Body of pancreas (tissue), 4 donors: ENCODE measurements at regions not wholly inside any gene's neighbourhood (a gene's known extent, or its start where the extent isn't known, plus 50 kb on each side); places are given as distances from the start of the nearest gene placed in this dataset.

Experiments used
- ATAC-seq: fragments of 150-250 bp; one replicate; pipeline ENCODE4 v1.9.1; 2016
- DNase-seq, 4 donors: peaks; one replicate each; pipeline ENCODE4 v3.0.0-alpha.2; 2019
- H3K27ac ChIP-seq, 4 donors: fragments of 200-600 bp; sonication (generic); 1 replicate in 3 of 4; 2 replicates in 1 of 4; pipeline versions ENCODE4 v1.5.1 to v1.6.1; 2016 to 2019; ENCODE audit warnings: mild to moderate bottlenecking in 1 of 4, mixed read lengths in 1 of 4, moderate library complexity in 1 of 4
- H3K27me3 ChIP-seq, 2 donors: fragments of 200-600 bp; sonication (generic); one replicate each; pipeline ENCODE4 v1.6.0; 2016; ENCODE audit warnings: mild to moderate bottlenecking in 1 of 2
- H3K36me3 ChIP-seq, 2 donors: fragments of 200-600 bp; sonication (generic); replicated peaks in 1 of 2; 2 replicates each; pipeline ENCODE4 v1.5.1; 2016; ENCODE audit warnings: low read depth in 2 of 2; ENCODE audit not compliant: insufficient read depth in 1 of 2
- H3K4me1 ChIP-seq: fragments of 200-600 bp; sonication (generic); one replicate; pipeline ENCODE4 v1.6.0; 2016
- H3K4me3 ChIP-seq, 2 donors: fragments of 200-600 bp; sonication (generic); 1 replicate in 1 of 2; 2 replicates in 1 of 2; pipeline ENCODE4 v1.5.1; 2016 to 2019
- H3K9me3 ChIP-seq, 3 donors: fragments of 200-600 bp; sonication (generic); 1 replicate in 2 of 3; 2 replicates in 1 of 3; pipeline ENCODE4 v1.5.1; 2016
- CTCF ChIP-seq, 7 experiments: fragments of 450-650 bp in 4 of 7; fragments of 200-600 bp in 3 of 7; sonication (generic) in 3 of 7; IDR thresholded peaks; one replicate each; pipeline ENCODE4 v1.5.1; 2016 to 2019; ENCODE audit warnings: antibody characterized with exemption in 7 of 7
- POLR2A ChIP-seq, 3 donors: fragments of 450-650 bp; IDR thresholded peaks; one replicate each; pipeline ENCODE4 v1.6.1; 2016; ENCODE audit warnings: antibody characterized with exemption in 3 of 3, mild to moderate bottlenecking in 2 of 3
- WGBS, 2 donors: methylation state at CpG; one replicate each; pipeline ENCODE4 v1.1.5; 2017; 5-methylcytosine and 5-hydroxymethylcytosine counted together
- intact Hi-C: fragments of 100-400 bp; cut with DNase I; formaldehyde crosslinking; loops from one replicate; pipeline ENCODE4 v1.15.1; 2023

- Histone ChIP-seq H3K27me3 (no peaks in the 10 kb centered on the region), H3K4me3 (no peak overlapping the region), H3K9me3 (no peaks in the 10 kb centered on the region), H3K27ac (no peak overlapping the region), H3K36me3 (no peaks in the 10 kb centered on the region), H3K4me1 (no peaks in the 10 kb centered on the region)
- 29 to 54% methylated on average over 1 of the region's 1 CpG for WGBS, 2 donors
- TF ChIP-seq POLR2A (IDR thresholded peaks at IDR 0.05) (no peak), CTCF (IDR thresholded peaks at IDR 0.05) (no peak)
- ATAC-seq (no peak), DNase-seq (no peak)
- intact Hi-C loops = no loop called here
Observed at GRCh38 chr9:2936221-2936620, 92.3 kb upstream of the PUM3 start.

DNA sequence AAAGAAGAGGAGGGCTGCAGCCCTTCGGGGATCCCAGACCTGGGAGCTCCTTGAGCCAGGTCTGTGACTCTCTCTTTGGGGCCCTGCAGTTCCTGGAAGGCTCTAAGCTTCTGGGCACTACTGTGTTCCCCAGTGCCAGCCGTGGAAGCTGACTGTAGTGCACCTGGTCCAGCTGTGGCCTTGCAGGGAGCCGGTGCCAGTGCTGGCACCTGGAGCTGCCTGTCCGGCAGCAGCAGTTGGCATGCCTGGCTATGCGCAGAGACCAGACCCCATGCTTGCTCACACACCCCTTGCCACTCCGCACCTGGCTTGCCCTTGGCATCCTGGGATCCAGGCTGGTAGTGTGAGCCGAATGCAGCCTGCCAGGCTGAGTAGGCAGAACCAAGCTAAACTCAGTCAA lies 91.0 kb upstream of the PUM3 start:
- no peaks in the 10 kb centered on the region for H3K27me3 ChIP-seq
- WGBS, 2 donors = 69 to 71% methylated on average over 1 to 6 of the region's 7 CpGs
- TF ChIP-seq POLR2A (IDR thresholded peaks at IDR 0.05) = no peak
- no peak for TF ChIP-seq CTCF (IDR thresholded peaks at IDR 0.05)
- H3K4me3 ChIP-seq = no peak overlapping the region
- no peaks in the 10 kb centered on the region for H3K36me3 ChIP-seq
- H3K27ac ChIP-seq = no peak overlapping the region
- no peaks in the 10 kb centered on the region for H3K4me1 ChIP-seq
- H3K9me3 ChIP-seq = no peaks in the 10 kb centered on the region
- ATAC-seq (no peak), DNase-seq (no peak)
- intact Hi-C loops = no loop called here

DNA sequence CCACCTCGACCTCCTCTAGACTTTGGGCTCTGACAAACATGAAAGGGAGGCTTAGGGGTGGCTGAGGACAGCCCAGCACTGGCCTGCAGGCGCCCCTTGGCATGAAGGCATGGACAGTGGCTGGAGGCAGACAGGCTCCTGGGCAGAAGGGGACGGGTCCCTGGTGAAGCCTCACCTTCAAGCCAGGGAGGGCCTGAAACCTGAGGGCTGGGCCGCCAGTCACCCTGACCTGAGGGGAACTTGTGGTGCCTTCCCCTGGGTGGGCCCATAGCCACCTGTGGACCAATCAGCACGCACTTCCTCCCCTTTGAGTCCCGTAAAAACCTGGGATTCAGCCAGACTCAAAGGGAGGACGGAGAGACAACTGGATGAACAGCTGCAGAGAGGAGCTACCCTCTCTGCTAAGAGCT lies 90.4 kb upstream of the PUM3 start:
- no peak for ATAC-seq
- no peak for DNase-seq
- Histone ChIP-seq H3K4me1 (no peaks in the 10 kb centered on the region), H3K36me3 (no peaks in the 10 kb centered on the region), H3K27me3 (no peaks in the 10 kb centered on the region), H3K9me3 (no peaks in the 10 kb centered on the region), H3K4me3 (no peak overlapping the region), H3K27ac (no peak overlapping the region)
- intact Hi-C loops = no loop called here
- WGBS, 2 donors = 57 to 60% methylated on average over 4 to 7 of the region's 7 CpGs
- no peak for TF ChIP-seq POLR2A (IDR thresholded peaks at IDR 0.05)
- no peak for TF ChIP-seq CTCF (IDR thresholded peaks at IDR 0.05)

- no peaks in the 10 kb centered on the region for H3K4me1 ChIP-seq
- H3K36me3 ChIP-seq = no peaks in the 10 kb centered on the region
- H3K27me3 ChIP-seq = no peaks in the 10 kb centered on the region
- no peaks in the 10 kb centered on the region for H3K9me3 ChIP-seq
- intact Hi-C loops = no loop called here
- TF ChIP-seq POLR2A (IDR thresholded peaks at IDR 0.05) (no peak), CTCF (IDR thresholded peaks at IDR 0.05) (no peak)
- 79 to 85% methylated on average over 16 to 43 of the region's 47 CpGs for WGBS, 2 donors
- no peak overlapping the region for H3K27ac ChIP-seq
- DNase-seq (no peak), ATAC-seq (no peak)
- no peak overlapping the region for H3K4me3 ChIP-seq
Observed at GRCh38 chr9:2933165-2934095, 89.5 kb upstream of the PUM3 start.

DNA sequence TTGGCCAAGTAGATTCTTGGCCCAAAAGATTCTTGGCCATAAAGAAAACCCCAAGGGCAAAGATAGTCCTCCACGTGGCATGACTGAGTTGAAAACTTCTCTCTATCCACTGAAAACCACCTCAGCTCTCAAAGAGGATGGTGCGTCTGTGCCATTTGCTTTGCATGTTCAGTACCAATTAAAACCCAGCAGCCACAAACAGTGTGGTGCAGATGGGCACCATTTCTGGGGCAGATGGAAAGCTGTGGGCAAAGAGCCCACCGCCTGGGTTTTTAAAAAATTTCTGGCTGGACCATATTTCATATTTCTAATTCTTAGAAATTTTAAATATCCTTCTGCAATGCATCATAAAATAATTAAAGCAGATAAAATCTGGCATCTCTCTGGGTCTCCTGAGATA lies 84.5 kb upstream of the PUM3 start:
- Histone ChIP-seq H3K4me1 (peaks cover 9% of the 10 kb centered on the region), H3K27me3 (no peaks in the 10 kb centered on the region), H3K9me3 (no peaks in the 10 kb centered on the region), H3K36me3 (no peaks in the 10 kb centered on the region), H3K4me3 (no peak overlapping the region), H3K27ac (no peak overlapping the region)
- WGBS, 2 donors = 56 to 67% methylated on average over 3 of the region's 3 CpGs
- no peak for ATAC-seq
- TF ChIP-seq POLR2A (IDR thresholded peaks at IDR 0.05) = no peak
- DNase-seq = no peak
- intact Hi-C loops = no loop called here
